Hematopoietic multipotent progenitor cell treated with erythropoietin and hydrocortisone succinate and interleukin-3 and kit ligand, for 17 days (in vitro differentiated cells): ENCODE measurements at regions not wholly inside any gene's neighbourhood (a gene's known extent, or its start where the extent isn't known, plus 50 kb on each side); places are given as distances from the start of the nearest gene placed in this dataset.

Experiments used
- DNase-seq: peaks from one replicate; pipeline ENCODE4 v3.0.0-alpha.2; 2015; ENCODE audit warnings: low spot score

DNA sequence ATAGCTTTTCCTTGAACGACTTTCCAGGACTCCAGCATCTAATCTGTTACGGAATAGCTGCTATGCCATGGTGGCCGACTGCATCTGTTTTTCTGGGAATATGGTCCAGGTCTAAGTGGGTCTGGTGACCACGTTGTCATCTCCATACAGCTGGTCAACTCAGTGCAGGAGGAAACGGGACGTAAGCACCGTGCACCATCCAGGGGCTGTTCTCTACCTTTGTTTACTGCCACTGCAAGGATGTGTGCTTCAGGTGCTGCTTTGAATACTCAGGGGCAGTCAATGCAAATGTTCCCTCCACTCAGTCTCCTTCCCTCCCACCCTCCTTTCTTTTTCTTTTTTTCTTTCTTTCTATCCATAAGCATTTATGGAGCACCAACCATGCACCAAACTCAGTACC is 648.2 kb downstream of the VRK1 start:
- DNase-seq, result no peak

DNA sequence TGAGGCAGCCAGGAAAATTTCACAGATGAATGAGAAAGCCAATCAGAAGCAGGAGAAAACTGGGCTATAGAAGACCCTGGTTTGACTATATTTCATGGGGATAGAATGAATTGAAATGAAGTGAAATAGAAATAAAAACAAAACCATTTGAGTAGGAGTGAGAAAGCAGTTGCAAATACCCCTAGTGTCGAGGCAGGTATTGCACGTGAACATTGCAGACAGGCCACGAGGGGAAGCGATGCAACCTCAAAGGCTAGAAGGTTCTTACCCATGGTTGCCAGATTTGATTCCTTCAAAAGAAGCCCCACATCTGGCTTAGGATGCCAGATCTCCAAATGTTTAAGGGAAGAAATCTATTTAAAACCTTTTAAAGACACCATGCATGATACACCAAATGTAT is 648.9 kb downstream of the VRK1 start:
- no peak for DNase-seq

- no peak for DNase-seq
Observed at GRCh38 chr14:97452314-97452713, 655.1 kb downstream of the VRK1 start.

GRCh38 chr14:97453991-97454390 is 656.8 kb downstream of the VRK1 start:
- no peak for DNase-seq

DNA sequence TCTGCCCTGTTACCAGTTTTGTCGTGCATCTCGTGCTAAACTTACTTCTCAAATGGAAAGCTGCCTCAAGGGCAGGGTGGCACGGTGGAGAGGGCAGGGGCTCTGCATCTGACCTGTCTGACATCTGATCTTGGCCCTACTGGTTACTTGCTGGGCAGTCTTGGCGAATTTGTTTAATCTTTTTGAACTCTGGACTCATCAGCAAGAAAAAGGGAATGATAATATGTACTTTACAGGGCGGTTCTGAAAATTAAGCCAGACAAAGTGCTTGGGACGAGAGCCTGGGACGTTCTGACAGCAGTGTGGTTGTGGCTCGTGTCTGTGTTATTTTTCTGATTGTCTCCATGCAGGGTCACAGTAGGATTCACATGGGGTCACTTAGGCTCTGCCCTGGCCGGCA is 659.3 kb downstream of the VRK1 start:
- DNase-seq, result no peak

- DNase-seq, result no peak
Observed at GRCh38 chr14:97456958-97457357, 659.8 kb downstream of the VRK1 start.

DNA sequence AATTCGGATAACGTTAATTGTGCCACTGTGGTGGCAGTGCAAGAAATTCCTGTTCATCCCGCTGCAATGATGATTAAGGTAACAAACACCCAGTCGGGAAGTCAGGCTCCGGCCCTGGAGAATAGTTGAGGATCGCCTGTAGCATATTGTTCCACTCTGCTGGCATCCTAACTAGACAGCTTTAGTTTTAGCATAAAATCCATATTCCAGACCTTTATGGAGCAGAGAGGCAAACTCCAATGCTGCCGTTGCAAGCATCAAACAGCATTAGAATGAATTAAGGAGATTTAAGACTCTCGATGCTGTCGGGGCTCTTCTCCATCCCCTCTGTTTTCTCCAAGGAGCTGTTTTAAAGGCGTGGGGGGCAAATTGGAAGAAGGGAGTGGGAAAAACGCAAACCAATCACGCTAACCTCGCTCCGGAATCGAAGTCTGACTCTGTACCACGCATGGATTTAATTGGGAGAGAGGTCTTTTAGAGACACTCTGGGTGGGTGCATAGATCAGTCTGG is 660.4 kb downstream of the VRK1 start:
- no peak for DNase-seq

DNA sequence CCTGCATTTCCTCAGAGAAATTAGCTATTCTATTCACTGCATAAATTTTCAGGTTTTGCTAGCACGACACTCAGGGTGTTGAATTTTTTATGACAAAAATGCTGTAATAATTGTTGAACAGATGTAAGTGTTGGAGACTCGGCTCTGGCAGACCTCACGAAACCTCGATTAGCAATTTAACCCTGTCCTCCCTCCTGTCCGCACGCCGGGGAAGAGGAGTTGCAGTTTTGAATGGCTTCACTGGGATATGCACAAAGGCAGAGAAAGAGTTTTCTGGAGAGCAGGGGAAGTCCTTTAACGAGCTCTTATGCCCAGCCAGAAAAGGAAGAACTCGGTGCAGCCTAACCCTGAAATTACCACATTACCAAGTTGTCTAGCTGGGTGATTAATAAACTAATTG is 661.1 kb downstream of the VRK1 start:
- no peak for DNase-seq

DNA sequence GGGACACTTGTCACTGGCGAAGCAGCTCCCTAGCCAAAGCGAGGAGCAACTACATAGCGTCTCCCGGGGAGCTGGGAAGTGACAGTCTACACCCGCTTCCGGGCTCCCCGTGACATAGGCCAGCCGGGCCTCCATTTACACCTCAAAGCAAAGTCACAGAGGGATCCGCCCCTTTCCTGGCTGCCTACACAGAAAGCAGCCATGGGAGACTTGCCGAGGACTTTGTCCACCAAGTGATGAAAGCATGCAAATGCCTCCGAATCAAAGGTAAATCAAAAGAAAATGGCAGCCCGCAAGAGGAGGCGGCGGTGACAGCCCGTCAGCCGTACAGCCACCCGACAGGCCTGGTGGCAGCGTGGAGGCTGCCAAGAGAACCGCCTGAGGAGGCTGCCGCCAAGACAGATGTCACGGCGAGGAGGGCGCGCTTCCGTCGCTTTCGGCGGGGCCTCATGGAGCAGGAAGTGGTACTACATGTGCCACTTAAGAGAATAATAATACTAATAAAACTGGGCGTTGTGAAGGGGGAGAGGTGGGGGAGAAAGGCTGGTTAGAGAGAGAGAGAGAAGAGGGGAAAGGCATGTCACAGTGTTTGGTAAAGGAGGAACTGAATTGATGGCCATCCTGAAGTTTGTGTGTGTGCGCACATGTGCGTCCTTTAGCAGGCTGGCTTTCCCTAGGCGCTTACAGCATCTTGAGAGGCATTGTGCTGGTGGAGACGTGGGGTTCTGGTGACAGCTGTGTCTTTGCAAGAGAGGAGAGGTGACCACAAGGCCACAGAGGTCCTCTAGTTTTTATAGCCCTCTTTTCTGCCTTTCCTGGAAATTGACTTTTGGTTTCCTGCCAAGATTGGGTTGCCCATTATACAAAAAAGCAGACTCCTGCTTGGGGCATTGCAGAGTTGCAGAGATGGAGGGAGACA is 661.7 kb downstream of the VRK1 start:
- no peak for DNase-seq

DNA sequence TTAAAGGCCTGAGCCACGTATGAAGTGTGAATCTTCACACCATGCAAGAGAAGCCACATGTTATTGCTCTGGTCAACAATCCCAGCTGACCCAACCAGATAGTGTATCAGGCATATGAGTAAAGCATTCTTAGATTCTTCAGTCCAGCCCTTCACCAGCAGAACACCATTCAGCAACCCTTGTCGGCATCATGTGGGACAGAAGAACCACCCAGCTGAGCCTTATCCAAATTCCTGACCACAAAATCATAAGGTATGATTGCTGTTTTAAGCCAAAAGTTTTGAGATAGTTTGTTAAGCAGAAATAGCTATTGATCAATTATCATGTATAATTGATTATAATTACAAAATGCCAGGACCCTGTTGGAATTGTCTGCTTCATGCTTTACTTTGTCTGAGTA is 664.9 kb downstream of the VRK1 start:
- DNase-seq, result no peak

- no peak for DNase-seq
Observed at GRCh38 chr14:97468220-97468619, 671.0 kb downstream of the VRK1 start.

DNA sequence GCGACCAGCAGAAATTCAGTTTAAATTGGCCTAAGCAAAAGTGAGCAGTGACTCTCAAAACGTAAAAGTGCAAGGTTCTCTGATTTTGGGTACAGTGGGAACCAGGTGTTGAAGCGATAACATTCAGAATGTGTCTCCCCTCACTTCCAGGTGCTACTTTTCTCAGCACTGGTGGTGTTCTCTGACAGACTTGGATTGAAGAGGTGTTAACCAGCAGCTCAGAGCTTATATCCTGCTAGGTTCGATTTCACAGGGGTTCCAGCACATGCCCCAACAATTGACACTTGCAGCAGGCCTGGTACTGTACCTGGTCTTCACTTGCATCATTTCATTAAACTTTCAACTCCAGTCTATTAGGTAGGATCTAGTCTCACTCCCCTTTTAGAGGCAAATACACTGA is 680.2 kb downstream of the VRK1 start:
- DNase-seq, result no peak

- no peak for DNase-seq
Observed at GRCh38 chr14:97485201-97485600, 688.0 kb downstream of the VRK1 start.

- no peak for DNase-seq
Observed at GRCh38 chr14:97486601-97487120, 689.5 kb downstream of the VRK1 start.

- no peak for DNase-seq
Observed at GRCh38 chr14:97489750-97490149, 692.6 kb downstream of the VRK1 start.

GRCh38 chr14:97490521-97491070 is 693.4 kb downstream of the VRK1 start:
- DNase-seq, result no peak

- no peak for DNase-seq
Observed at GRCh38 chr14:97491697-97492096, 694.5 kb downstream of the VRK1 start.

GRCh38 chr14:97499790-97500481 is 702.8 kb downstream of the VRK1 start:
- DNase-seq, result no peak

DNA sequence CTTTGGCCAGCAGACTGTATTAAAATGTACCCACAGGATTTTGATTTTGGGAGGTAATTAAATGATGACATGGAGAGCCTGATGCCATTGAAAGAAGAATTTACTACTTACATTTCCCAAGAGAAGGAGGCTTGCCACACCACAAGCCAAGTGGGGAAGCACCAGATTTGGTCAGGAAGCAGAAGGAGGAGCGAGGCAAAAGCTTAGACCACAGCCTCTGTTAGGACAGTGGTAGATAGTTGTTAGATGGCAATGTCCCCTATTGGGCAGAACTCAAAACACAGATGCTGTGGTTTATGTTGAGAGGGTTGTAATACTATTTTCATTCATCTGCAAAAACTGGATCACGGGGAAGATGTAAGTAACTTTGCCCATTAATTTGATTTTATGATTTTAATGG is 709.4 kb downstream of the VRK1 start:
- DNase-seq, result no peak

GRCh38 chr14:97513891-97514290 is 716.7 kb downstream of the VRK1 start:
- DNase-seq, result no peak

GRCh38 chr14:97517566-97518234 is 720.5 kb downstream of the VRK1 start:
- DNase-seq, result no peak

DNA sequence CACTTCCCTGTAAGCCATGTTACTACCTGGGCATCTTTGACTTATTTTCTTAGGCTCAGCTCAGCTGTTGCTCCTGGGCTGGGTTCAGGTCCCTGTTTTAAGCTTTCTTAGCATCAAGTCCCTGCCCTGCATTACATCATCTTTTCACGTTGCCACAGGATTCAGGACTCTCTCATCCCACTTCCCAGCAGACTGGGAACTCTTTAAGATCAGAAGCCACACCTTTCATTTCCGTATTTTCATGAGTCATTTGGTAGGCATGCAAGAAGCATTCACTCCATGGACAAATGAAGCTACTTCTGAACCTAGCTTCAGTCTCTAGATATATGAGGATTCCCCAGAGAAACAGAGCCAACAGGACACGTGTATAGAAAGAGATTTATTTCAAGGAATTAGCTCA is 726.8 kb downstream of the VRK1 start:
- DNase-seq, result no peak
